Mesendoderm (in vitro differentiated cells): ENCODE measurements at regions not wholly inside any gene's neighbourhood (a gene's known extent, or its start where the extent isn't known, plus 50 kb on each side); places are given as distances from the start of the nearest gene placed in this dataset.

ENCODE experiments used
- DNase-seq: peaks from one replicate; pipeline ENCODE4 v3.0.0; 2013
- H2AK5ac ChIP-seq: 2 replicates; pipeline ENCODE4 v1.6.1; 2013; ENCODE audit warnings: low read length, inconsistent platforms
- H2BK120ac ChIP-seq: 2 replicates; pipeline ENCODE4 v1.6.1; 2013; ENCODE audit warnings: low read depth, mild to moderate bottlenecking, low read length, moderate library complexity, mixed read lengths
- H2BK15ac ChIP-seq: replicated peaks from 2 replicates; pipeline ENCODE4 v1.6.1; 2013; ENCODE audit warnings: low read depth, mild to moderate bottlenecking, moderate library complexity
- H2BK5ac ChIP-seq: 2 replicates; pipeline ENCODE4 v1.6.1; 2013; ENCODE audit warnings: low read length, inconsistent platforms
- H3K18ac ChIP-seq: 2 replicates; pipeline ENCODE4 v1.6.1; 2013; ENCODE audit warnings: mild to moderate bottlenecking, low read length, mixed read lengths
- H3K23ac ChIP-seq: one replicate; pipeline ENCODE4 v1.6.1; 2013; ENCODE audit warnings: low read length
- H3K27ac ChIP-seq: 2 replicates; pipeline ENCODE4 v1.5.1; 2013; ENCODE audit warnings: low read depth, mild to moderate bottlenecking, inconsistent platforms, low read length, moderate library complexity
- H3K27me3 ChIP-seq: 2 replicates; pipeline ENCODE4 v1.6.1; 2013; ENCODE audit warnings: low read length, control low read depth, mild to moderate bottlenecking, inconsistent platforms; ENCODE audit not compliant: insufficient read depth, poor library complexity
- H3K36me3 ChIP-seq: 2 replicates; pipeline ENCODE4 v1.6.1; 2013; ENCODE audit warnings: low read length, inconsistent platforms; ENCODE audit not compliant: control insufficient read depth, insufficient read depth
- H3K4ac ChIP-seq: one replicate; pipeline ENCODE4 v1.6.1; 2013; ENCODE audit warnings: low read depth, mild to moderate bottlenecking, low read length, moderate library complexity
- H3K4me1 ChIP-seq: 2 replicates; pipeline ENCODE4 v1.6.1; 2013; ENCODE audit warnings: low read depth, low read length, inconsistent platforms; ENCODE audit not compliant: control insufficient read depth
- H3K4me2 ChIP-seq: 2 replicates; pipeline ENCODE4 v1.6.1; 2013; ENCODE audit warnings: low read length
- H3K4me3 ChIP-seq: 2 replicates; pipeline ENCODE4 v1.5.1; 2013; ENCODE audit warnings: mild to moderate bottlenecking, low read length
- H3K56ac ChIP-seq: one replicate; pipeline ENCODE4 v1.6.1; 2013; ENCODE audit warnings: low read length
- H3K79me1 ChIP-seq: 2 replicates; pipeline ENCODE4 v1.6.1; 2013; ENCODE audit warnings: low read length, inconsistent platforms
- H3K79me2 ChIP-seq: 2 replicates; pipeline ENCODE4 v1.6.1; 2013; ENCODE audit warnings: mild to moderate bottlenecking, low read length; ENCODE audit not compliant: control insufficient read depth, insufficient read depth
- H3K9ac ChIP-seq: 2 replicates; pipeline ENCODE4 v1.6.1; 2013; ENCODE audit warnings: low read length, inconsistent platforms
- H4K5ac ChIP-seq: one replicate; pipeline ENCODE4 v1.6.1; 2013; ENCODE audit warnings: low read length
- H4K8ac ChIP-seq: one replicate; pipeline ENCODE4 v1.6.1; 2013; ENCODE audit warnings: low read depth, mild to moderate bottlenecking, control low read depth, low read length, moderate library complexity
- WGBS: extraction: QIAGEN DNeasy Blood & Tissue Kit; methylation state at CpG from one replicate; pipeline ENCODE4 v1.1.7; 2013; ENCODE audit warnings: low lambda C conversion rate, missing lambda C conversion rate; ENCODE audit not compliant: insufficient coverage; ENCODE audit errors: extremely low coverage; 5-methylcytosine and 5-hydroxymethylcytosine counted together

DNA sequence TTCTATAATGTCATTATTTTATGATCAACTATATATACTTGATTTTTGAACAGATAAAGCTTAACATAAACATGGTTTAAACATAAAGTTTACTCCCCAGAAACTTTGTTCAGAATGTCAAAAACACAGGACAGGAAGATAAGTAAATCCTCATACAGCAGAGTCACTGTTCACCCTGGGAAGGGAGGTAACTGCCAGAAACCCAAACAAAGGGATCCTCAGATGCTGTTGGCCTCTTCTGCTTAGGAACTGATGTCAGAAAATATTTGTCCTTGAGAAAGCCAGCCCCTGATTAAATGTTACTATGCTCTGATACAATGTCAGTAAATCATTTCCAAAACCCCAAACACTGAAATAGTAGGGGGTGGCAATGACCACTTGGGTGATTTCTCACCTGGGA, 185.3 kb downstream of the TJP1 start:
- Histone ChIP-seq H3K4ac (no peak overlapping the region), H3K4me3 (no peak overlapping the region), H3K36me3 (no peaks in the 10 kb centered on the region), H2BK120ac (no peak overlapping the region), H3K79me2 (no peaks in the 10 kb centered on the region), H3K18ac (no peak overlapping the region), H3K9ac (no peak overlapping the region), H2BK15ac (no peak overlapping the region), H3K56ac (no peak overlapping the region), H3K4me2 (no peak overlapping the region), H3K27ac (no peak overlapping the region), H3K4me1 (no peaks in the 10 kb centered on the region), H3K79me1 (no peaks in the 10 kb centered on the region), H3K27me3 (no peaks in the 10 kb centered on the region), H3K23ac (no peak overlapping the region), H4K8ac (no peak overlapping the region), H4K5ac (no peak overlapping the region), H2AK5ac (no peak overlapping the region), H2BK5ac (no peak overlapping the region)
- DNase-seq = no peak

DNA sequence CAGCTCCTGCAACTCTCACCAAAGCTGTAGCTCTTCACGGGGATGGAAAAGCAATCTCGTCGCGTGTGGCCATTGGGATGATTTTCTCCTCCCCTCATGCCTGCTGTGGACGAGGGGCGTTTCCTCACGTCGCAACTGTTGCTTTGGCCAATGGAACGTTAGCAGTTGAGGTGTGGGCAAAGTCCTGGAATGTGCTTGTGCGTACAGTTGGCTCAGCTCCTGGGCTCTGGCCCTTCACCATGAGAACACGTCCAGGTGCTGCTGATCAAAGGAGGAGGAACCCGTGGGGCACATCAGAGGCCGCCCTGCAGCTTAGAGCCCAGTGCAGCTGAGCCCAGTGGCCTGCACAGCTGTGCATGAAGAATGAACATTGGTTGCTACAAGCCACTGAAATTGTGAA, 186.1 kb downstream of the TJP1 start:
- Histone ChIP-seq H3K23ac (no peak overlapping the region), H4K5ac (no peak overlapping the region), H3K9ac (no peak overlapping the region), H3K4me1 (no peaks in the 10 kb centered on the region), H3K79me2 (no peaks in the 10 kb centered on the region), H3K18ac (no peak overlapping the region), H3K56ac (no peak overlapping the region), H2BK15ac (no peak overlapping the region), H2BK120ac (no peak overlapping the region), H2BK5ac (no peak overlapping the region), H3K4me3 (no peak overlapping the region), H2AK5ac (no peak overlapping the region), H3K4ac (no peak overlapping the region), H3K36me3 (no peaks in the 10 kb centered on the region), H3K27me3 (no peaks in the 10 kb centered on the region), H3K4me2 (no peak overlapping the region), H3K79me1 (no peaks in the 10 kb centered on the region), H4K8ac (no peak overlapping the region), H3K27ac (no peak overlapping the region)
- no peak for DNase-seq
- no CpG with 5 or more reads among the region's 13 CpGs for WGBS

DNA sequence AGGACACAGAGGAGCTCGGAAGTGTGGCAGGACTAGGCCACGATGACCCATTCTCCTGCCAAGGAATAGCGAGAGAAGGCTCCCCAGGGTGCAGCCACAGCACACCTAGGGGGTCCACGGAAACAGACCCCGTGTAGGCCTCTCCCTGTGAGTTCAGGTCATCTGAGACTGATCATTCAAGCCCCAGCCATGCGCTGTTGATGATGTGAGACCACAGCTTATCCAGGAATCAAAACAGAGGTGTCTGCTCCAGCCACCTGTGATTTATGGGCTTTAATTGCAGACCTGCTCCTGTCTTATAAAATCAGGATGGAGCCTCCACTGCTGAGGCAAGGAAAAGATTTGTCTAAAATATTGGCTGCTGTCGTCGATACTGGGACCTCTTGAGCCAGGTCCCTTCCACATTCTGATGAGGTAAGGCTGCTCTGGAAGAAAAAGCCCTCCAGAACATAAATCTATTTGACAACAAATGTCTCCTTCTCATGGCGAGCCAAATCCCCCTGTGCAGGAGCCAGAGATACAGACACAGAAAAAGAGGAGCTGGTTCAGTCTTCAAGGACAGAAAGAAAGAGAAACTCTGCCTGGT, 186.7 kb downstream of the TJP1 start:
- Histone ChIP-seq H2BK15ac (no peak overlapping the region), H3K4ac (no peak overlapping the region), H2BK5ac (no peak overlapping the region), H3K79me1 (no peaks in the 10 kb centered on the region), H3K56ac (no peak overlapping the region), H3K9ac (no peak overlapping the region), H3K4me2 (no peak overlapping the region), H3K27me3 (no peaks in the 10 kb centered on the region), H3K36me3 (no peaks in the 10 kb centered on the region), H3K27ac (no peak overlapping the region), H3K18ac (no peak overlapping the region), H3K4me1 (no peaks in the 10 kb centered on the region), H3K4me3 (no peak overlapping the region), H4K5ac (no peak overlapping the region), H4K8ac (no peak overlapping the region), H2BK120ac (no peak overlapping the region), H3K79me2 (no peaks in the 10 kb centered on the region), H2AK5ac (no peak overlapping the region), H3K23ac (no peak overlapping the region)
- DNase-seq = no peak
- no CpG with 5 or more reads among the region's 9 CpGs for WGBS

DNA sequence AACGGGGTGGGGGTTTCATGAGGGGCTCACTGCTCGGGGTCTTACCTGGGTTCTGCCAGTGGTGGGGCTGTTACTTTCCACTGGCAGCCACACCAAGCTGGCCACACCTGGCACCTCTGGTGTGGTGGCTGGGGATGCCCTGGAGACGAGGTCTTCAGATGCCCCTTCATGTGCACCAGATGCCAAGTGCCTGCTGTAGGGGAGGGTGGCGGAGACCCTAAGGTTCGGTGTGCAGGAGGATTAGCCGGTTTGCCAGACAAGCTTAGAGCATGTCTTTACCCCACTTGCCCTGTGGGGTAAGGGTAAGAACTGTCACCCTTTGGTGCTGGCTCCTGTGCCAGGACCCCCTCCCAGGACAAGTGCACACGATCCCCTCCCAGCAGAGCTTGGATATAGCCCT, 188.3 kb downstream of the TJP1 start:
- H3K36me3 ChIP-seq = no peaks in the 10 kb centered on the region
- H4K8ac ChIP-seq = no peak overlapping the region
- WGBS = no CpG with 5 or more reads among the region's 7 CpGs
- H3K27me3 ChIP-seq = no peaks in the 10 kb centered on the region
- H3K23ac ChIP-seq = no peak overlapping the region
- H4K5ac ChIP-seq = no peak overlapping the region
- no peak overlapping the region for H2BK120ac ChIP-seq
- no peak overlapping the region for H3K4me2 ChIP-seq
- no peak for DNase-seq
- no peak overlapping the region for H3K9ac ChIP-seq
- H2AK5ac ChIP-seq = no peak overlapping the region
- no peak overlapping the region for H3K18ac ChIP-seq
- no peaks in the 10 kb centered on the region for H3K79me1 ChIP-seq
- H2BK5ac ChIP-seq = no peak overlapping the region
- no peak overlapping the region for H3K4me3 ChIP-seq
- H3K4me1 ChIP-seq = no peaks in the 10 kb centered on the region
- H2BK15ac ChIP-seq = no peak overlapping the region
- H3K4ac ChIP-seq = no peak overlapping the region
- H3K56ac ChIP-seq = no peak overlapping the region
- H3K79me2 ChIP-seq = no peaks in the 10 kb centered on the region
- H3K27ac ChIP-seq = no peak overlapping the region

DNA sequence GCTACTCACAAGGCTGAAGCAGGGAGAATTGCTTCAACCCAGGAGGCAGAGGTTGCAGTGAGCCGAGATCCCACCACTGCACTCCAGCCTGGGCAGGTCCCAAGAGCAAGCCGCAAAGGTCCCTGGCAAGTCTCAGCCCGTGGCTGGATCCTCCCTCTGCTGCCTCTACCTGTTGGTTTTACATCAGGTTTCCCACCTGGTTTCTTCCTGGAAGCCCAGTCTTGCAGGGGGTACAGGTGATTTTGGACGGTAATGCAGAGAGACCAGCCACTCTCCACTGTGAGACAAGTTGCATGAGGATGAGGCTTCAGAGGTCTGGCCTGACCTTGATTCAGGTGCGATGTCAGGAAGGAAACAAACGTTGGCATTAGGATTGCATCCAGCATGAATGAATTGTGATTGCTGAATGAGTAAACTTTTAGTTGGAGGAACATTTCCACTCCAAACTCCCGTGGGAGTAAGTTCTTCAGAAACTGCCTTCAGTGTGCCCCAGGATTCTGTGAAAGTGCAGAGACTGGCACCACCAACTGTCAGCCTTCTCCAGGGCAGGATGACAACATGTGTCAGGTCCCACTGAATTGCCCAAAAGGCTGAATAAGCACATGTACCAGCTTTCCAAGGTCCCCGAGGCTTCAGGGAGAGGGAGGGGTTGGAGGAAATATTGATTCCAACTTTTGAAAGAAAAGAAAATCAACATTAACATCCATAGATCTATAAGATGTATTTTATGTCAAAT, 189.4 kb downstream of the TJP1 start:
- H4K8ac ChIP-seq = no peak overlapping the region
- no peaks in the 10 kb centered on the region for H3K79me2 ChIP-seq
- no peak overlapping the region for H3K4ac ChIP-seq
- H3K27ac ChIP-seq = no peak overlapping the region
- no peaks in the 10 kb centered on the region for H3K79me1 ChIP-seq
- H3K27me3 ChIP-seq = no peaks in the 10 kb centered on the region
- no peak overlapping the region for H3K56ac ChIP-seq
- no peak overlapping the region for H2BK5ac ChIP-seq
- H2AK5ac ChIP-seq = no peak overlapping the region
- no peak overlapping the region for H3K4me3 ChIP-seq
- no peaks in the 10 kb centered on the region for H3K36me3 ChIP-seq
- H4K5ac ChIP-seq = no peak overlapping the region
- no peak for DNase-seq
- no peak overlapping the region for H3K18ac ChIP-seq
- H3K9ac ChIP-seq = no peak overlapping the region
- H2BK120ac ChIP-seq = no peak overlapping the region
- no peak overlapping the region for H3K4me2 ChIP-seq
- H3K23ac ChIP-seq = no peak overlapping the region
- no CpG with 5 or more reads among the region's 8 CpGs for WGBS
- no peaks in the 10 kb centered on the region for H3K4me1 ChIP-seq
- no peak overlapping the region for H2BK15ac ChIP-seq
